ENCODE measurements at regions not wholly inside any gene's neighbourhood (a gene's known extent, or its start where the extent isn't known, plus 50 kb on each side); places are given as distances from the start of the nearest gene placed in this dataset.

DNA sequence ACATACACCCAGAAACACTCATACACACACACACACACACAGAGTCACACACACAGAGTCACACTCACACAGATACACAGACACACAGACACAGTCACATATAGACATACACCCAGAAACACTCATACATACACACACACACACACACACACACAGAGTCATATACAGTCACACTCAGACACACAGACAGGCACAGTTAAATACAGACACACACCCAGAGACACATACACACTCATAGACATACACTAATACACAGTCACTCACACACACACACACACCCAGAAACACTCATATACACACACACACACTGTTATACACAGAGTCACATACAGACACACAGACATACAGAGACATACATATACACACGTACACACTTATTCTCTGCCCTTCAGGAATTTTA is 250.9 kb downstream of the QKI start:
- TF ChIP-seq NFIC (IDR thresholded peaks at IDR 0.05) (no peak), CEBPB (IDR thresholded peaks at IDR 0.05) (no peak), EGR1 (IDR thresholded peaks at IDR 0.05) (no peak), TCF12 (IDR thresholded peaks at IDR 0.05; ENCODE audit: low read depth) (no peak), YY1 (IDR thresholded peaks at IDR 0.05; ENCODE audit: low read depth) (no peak), TEAD4 (IDR thresholded peaks at IDR 0.05) (no peak), TAF1 (IDR thresholded peaks at IDR 0.05; ENCODE audit: low read depth) (no peak), CREB1 (IDR thresholded peaks at IDR 0.05; ENCODE audit: low read depth) (no peak), FOXM1 (IDR thresholded peaks at IDR 0.05; ENCODE audit: borderline replicate concordance, low read depth) (no peak), RAD21 (IDR thresholded peaks at IDR 0.05; ENCODE audit: low read depth) (no peak), ZBTB7A (IDR thresholded peaks at IDR 0.05; ENCODE audit: low read depth) (no peak), EP300 (IDR thresholded peaks at IDR 0.05; ENCODE audit: borderline replicate concordance) (no peak)
- TF ChIP-seq, protein P1, sequence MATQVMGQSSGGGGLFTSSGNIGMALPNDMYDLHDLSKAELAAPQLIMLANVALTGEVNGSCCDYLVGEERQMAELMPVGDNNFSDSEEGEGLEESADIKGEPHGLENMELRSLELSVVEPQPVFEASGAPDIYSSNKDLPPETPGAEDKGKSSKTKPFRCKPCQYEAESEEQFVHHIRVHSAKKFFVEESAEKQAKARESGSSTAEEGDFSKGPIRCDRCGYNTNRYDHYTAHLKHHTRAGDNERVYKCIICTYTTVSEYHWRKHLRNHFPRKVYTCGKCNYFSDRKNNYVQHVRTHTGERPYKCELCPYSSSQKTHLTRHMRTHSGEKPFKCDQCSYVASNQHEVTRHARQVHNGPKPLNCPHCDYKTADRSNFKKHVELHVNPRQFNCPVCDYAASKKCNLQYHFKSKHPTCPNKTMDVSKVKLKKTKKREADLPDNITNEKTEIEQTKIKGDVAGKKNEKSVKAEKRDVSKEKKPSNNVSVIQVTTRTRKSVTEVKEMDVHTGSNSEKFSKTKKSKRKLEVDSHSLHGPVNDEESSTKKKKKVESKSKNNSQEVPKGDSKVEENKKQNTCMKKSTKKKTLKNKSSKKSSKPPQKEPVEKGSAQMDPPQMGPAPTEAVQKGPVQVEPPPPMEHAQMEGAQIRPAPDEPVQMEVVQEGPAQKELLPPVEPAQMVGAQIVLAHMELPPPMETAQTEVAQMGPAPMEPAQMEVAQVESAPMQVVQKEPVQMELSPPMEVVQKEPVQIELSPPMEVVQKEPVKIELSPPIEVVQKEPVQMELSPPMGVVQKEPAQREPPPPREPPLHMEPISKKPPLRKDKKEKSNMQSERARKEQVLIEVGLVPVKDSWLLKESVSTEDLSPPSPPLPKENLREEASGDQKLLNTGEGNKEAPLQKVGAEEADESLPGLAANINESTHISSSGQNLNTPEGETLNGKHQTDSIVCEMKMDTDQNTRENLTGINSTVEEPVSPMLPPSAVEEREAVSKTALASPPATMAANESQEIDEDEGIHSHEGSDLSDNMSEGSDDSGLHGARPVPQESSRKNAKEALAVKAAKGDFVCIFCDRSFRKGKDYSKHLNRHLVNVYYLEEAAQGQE (IDR thresholded peaks at IDR 0.05; ENCODE audit: low read depth), result no peak
- TF ChIP-seq, protein P2, sequence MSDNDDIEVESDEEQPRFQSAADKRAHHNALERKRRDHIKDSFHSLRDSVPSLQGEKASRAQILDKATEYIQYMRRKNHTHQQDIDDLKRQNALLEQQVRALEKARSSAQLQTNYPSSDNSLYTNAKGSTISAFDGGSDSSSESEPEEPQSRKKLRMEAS (IDR thresholded peaks at IDR 0.05), result no peak
- TF ChIP-seq, protein P3, sequence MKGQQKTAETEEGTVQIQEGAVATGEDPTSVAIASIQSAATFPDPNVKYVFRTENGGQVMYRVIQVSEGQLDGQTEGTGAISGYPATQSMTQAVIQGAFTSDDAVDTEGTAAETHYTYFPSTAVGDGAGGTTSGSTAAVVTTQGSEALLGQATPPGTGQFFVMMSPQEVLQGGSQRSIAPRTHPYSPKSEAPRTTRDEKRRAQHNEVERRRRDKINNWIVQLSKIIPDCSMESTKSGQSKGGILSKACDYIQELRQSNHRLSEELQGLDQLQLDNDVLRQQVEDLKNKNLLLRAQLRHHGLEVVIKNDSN (IDR thresholded peaks at IDR 0.05), result no peak

DNA sequence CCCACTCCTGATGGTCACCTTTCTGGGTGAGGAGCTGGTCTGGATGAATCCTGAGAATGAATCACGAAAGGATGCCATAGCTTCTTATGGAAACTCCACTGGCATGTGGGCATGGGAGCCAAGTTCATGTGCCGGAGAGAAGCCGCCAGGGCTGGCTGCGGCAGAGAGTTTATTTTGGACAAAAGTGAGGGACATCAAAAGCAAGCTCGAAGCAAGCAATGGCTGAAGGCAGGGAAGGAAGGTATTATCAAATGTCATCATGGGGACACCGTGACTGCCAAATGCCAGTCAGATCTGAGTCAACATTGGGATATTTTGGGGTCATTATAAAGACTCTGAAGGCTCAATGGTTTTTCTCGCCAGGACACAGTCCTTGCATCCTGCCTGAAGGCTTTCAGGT is 249.1 kb downstream of the QKI start:
- TF ChIP-seq EGR1 (IDR thresholded peaks at IDR 0.05) (no peak), NFIC (IDR thresholded peaks at IDR 0.05) (no peak)

DNA sequence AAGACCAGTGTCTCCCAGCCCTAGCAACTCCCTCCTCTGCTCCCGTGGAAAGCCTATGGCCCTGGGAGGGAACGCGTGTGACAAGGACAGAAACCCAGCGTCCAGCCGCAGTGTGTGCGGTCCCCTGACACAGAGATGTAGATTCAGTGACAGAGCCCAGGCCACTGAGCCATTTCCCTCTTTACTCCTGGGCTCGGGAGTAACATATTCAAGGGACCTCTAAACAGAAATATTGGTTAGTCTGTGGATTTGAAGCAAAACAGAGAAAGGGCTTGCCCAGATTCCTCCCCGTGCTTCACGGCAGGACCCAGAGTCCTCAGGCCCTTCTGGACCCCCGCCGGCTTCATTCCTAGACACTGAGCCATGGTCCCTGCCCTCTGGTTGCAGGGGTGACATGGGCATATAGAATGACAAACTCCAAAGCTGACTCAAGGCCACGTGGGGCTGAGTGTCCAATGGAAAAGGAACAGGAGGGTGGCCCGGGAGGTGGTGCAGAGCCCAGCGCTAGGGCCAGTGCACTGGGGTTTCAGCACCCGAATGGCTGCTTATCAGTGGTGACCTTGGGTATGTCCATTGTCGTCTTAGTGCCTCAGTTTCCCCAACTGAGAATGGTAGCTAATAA is 248.2 kb downstream of the QKI start:
- TF ChIP-seq, protein P1 (IDR thresholded peaks at IDR 0.05; ENCODE audit: low read depth), result no peak
- TF ChIP-seq, protein P3 (IDR thresholded peaks at IDR 0.05), result no peak
- TF ChIP-seq RAD21 (IDR thresholded peaks at IDR 0.05; ENCODE audit: low read depth) (no peak), TAF1 (IDR thresholded peaks at IDR 0.05; ENCODE audit: low read depth) (no peak), NFIC (IDR thresholded peaks at IDR 0.05) (no peak), ZBTB7A (IDR thresholded peaks at IDR 0.05; ENCODE audit: low read depth) (no peak), TCF12 (IDR thresholded peaks at IDR 0.05; ENCODE audit: low read depth) (no peak), FOXM1 (IDR thresholded peaks at IDR 0.05; ENCODE audit: borderline replicate concordance, low read depth) (no peak), CEBPB (IDR thresholded peaks at IDR 0.05) (no peak), YY1 (IDR thresholded peaks at IDR 0.05; ENCODE audit: low read depth) (no peak), TEAD4 (IDR thresholded peaks at IDR 0.05) (no peak), CREB1 (IDR thresholded peaks at IDR 0.05; ENCODE audit: low read depth) (no peak), EP300 (IDR thresholded peaks at IDR 0.05; ENCODE audit: borderline replicate concordance) (no peak), EGR1 (IDR thresholded peaks at IDR 0.05) (no peak)
- TF ChIP-seq, protein P2 (IDR thresholded peaks at IDR 0.05), result no peak

DNA sequence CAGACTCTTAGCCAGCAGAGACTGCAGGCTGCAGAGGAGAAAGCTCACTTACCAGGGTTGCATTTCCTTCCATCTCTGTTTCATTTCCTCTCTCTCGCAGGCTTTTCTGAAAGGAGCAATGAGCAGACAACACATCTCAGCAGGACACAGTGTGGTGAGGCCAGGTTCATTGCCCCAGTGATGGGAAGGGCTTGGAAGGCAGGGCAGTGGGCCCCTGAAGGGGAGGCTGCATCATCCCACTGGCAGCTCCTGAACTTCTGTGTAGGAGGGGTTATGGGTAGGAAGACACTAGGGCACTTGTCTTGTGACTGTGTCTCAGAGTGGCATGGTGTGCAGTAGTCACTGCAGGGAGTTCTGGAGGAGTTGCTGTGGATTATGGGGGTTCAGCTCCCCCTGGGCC is 246.8 kb downstream of the QKI start:
- TF ChIP-seq EGR1 (IDR thresholded peaks at IDR 0.05) (no peak), ZBTB7A (IDR thresholded peaks at IDR 0.05; ENCODE audit: low read depth) (no peak), TCF12 (IDR thresholded peaks at IDR 0.05; ENCODE audit: low read depth) (no peak), TEAD4 (IDR thresholded peaks at IDR 0.05) (no peak), FOXM1 (IDR thresholded peaks at IDR 0.05; ENCODE audit: borderline replicate concordance, low read depth) (no peak), YY1 (IDR thresholded peaks at IDR 0.05; ENCODE audit: low read depth) (no peak), CEBPB (IDR thresholded peaks at IDR 0.05) (no peak), EP300 (IDR thresholded peaks at IDR 0.05; ENCODE audit: borderline replicate concordance) (no peak), NFIC (IDR thresholded peaks at IDR 0.05) (no peak), RAD21 (IDR thresholded peaks at IDR 0.05; ENCODE audit: low read depth) (no peak)
- TF ChIP-seq, protein P3 (IDR thresholded peaks at IDR 0.05), result no peak
- TF ChIP-seq, protein P1 (IDR thresholded peaks at IDR 0.05; ENCODE audit: low read depth), result no peak
